Inferior parietal cortex (tissue), 1 donor: ENCODE measurements at regions not wholly inside any gene's neighbourhood (a gene's known extent, or its start where the extent isn't known, plus 50 kb on each side); places are given as distances from the start of the nearest gene placed in this dataset.
"Not testable (repeated sequence)": the region's sequence is repeated elsewhere in the genome, so short reads cannot be mapped to it uniquely, and the experiment has no call there.

Experiments used
- DNase-seq: peaks from one replicate; pipeline ENCODE4 v3.0.0-alpha.2; 2016; ENCODE audit errors: extremely low spot score

DNA sequence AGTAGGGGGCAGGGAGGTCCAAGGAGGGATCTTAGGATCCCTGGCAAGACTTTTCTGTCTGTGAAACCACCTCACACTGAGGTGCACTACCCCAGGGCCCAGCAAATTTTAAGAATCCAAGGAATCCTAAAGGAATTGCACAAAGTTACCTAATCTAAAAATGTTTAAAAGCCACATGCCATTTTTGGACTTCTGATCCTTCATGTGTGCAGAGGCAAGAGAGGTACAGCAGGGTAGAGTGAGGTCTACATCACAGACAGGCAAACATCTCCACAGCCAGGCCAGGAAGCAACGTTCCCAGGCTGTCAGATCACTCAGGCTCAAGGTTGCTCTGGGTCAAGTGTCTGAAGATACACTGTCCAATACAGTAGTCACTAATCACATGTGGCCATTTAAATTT lies 324.6 kb upstream of the DUSP10 start:
- no peak for DNase-seq

DNA sequence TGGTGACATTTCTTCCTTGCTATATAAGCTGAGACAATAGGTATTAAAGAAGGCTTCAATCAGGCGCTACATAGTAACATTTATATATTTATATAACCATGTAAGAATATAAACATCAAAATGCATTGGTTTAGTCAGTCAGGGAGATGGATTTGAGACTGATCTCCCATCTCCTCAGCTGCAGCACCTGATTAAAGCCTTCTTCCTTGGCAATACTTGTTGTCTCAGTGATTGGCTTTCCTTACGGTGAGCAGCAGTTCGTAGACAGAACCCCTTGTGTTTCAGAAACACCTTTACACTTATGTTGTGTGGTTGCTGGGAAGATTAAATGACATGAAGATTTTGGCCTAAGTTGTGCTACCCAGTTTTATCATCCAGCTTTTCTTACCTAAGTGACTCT lies 323.3 kb upstream of the DUSP10 start:
- DNase-seq, result no peak

GRCh38 chr1:222064388-222065211 lies 322.7 kb upstream of the DUSP10 start:
- DNase-seq, result no peak

- no peak for DNase-seq
These were observed 320.8 kb upstream of the DUSP10 start for GRCh38 chr1:222062640-222063039.

DNA sequence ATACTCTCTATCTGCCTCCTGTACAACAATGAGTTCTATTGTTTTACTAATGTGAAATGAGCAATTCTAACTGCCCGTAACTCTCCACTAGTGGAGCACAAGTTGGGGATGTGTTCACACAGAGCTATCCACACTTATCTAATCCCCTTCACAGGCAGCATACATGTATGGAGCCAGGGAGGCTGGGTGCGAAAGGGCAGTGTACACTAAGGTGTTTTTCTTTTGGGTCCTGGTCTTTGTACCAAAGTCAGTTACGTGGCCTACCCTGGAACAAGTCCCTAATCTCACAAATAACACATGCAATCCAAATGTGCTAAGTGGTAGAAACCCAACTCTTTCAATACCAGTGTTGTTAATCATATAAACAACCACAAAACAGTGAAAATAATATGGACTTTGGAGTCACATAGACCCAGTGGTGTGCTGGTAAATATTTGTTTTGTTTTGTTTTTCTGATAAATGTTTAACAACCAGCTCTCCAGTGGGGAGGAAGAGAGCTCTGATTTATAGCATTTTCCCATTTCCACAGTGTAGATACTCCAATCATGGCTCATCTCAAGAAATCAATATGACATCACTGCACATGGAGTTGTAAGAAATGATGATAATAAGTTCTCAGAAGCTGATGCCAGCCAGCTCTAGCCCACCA lies 319.9 kb upstream of the DUSP10 start:
- DNase-seq, result no peak

GRCh38 chr1:222060210-222060916 lies 318.5 kb upstream of the DUSP10 start:
- no peak for DNase-seq

- DNase-seq, result no peak
These were observed 316.4 kb upstream of the DUSP10 start for GRCh38 chr1:222058249-222058648.

- DNase-seq, result no peak
These were observed 315.3 kb upstream of the DUSP10 start for GRCh38 chr1:222057162-222057561.

GRCh38 chr1:222054416-222054815 lies 312.5 kb upstream of the DUSP10 start:
- DNase-seq, result no peak

DNA sequence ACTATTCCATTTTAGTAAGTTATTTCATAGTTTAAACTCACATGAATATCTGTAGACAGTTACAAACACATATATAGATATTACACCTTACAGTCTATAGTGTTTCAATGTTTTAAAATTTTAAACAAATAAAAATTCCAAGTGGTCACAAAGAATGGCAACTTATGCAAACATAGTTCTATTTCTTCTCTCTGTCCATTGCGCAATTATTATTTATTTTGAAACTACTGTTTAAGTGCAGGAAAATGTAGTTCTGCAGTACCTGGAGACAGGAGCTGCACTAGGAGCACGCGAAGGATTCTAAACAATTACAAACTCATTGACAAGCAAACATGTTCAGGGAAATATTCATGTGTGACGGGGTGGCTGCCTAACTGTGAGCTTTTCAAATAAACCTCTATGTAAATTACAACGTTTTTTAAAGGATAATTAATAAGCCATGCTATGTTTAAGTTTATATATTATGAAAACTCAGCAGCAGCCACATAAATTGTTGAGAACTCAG lies 312.0 kb upstream of the DUSP10 start:
- no peak for DNase-seq

DNA sequence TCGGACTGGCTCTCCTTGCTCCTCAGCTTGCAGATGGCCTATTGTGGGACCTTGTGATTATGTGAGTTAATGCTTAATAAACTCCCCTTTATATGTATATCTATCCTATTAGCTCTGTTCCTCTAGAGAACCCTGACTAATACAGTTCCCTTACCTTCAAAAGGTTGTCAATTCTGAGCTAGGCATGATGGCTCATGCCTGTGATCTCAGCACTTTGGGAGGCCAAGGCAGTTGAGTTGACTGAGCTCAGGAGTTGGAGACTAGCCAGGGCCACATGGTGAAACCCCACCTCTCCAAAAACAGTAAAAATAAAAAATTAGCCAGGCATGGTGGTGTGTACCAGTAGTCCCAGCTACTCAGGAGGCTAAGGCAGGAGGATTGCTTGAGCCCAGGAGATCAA lies 309.4 kb upstream of the DUSP10 start:
- DNase-seq, result not testable (repeated sequence)

GRCh38 chr1:222049661-222050060 lies 307.8 kb upstream of the DUSP10 start:
- DNase-seq, result not testable (repeated sequence)

DNA sequence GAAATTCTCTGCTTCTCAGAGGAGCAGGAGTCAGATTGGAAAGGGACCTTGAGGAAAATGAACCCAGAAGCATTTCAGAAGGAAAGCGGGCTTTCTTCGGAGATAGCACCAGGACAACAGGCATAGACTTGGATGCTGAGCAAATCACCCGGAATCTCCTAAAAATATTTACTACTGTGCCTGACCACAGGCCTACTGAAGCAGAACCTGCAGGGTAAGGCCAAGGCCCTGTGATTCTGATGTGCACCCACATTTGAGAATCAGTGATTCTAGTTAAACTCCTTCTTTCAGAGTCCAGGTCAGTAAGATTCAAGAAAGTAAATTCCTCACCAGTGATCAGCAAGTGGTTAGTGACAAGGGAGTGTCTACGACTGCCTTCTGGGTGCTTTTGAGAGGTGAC lies 307.3 kb upstream of the DUSP10 start:
- DNase-seq, result no peak

GRCh38 chr1:222048094-222048595 lies 306.3 kb upstream of the DUSP10 start:
- DNase-seq, result no peak

DNA sequence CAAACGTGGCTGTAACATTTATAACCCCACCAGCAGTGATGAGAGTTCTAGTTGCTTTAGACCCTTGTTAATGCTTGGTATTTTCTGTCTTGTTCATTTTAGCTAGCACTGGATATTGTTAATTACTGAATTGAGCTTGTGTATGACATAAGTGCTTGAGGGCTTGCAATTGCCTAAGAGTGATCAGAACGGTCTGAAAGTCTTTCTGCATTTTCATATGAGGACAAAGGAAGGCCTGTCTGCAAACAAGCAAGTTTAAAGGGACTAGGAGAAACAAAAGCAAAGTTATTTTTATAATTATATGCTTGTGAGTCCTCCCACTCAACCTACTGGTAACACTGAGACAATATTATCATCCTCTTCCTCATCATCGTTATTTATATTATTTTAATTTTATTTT lies 305.5 kb upstream of the DUSP10 start:
- no peak for DNase-seq

DNA sequence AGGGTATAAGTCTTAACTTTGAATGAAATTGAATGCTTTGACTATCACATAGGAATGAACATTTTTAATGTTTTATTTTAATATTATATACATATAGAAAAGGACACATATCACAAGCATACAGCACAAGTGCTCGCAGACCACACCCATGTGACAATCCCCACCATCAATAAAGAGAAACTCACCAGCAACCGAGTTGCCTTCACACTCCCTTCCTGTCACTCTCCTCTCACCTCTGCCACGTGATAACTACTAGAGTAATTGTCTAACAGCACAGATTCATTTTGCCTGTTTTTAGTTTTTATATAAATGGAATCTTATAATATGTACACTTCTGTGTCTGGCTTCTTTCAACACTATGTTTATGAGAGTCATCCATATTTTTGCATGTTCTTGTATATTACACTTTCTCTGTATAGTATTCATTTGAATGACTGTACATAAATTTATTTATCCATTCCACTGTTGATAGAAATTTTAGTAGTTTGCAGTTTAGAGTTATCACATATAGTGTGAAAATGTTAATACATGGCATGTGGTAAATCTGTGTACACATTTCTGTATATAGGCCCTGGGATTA lies 304.9 kb upstream of the DUSP10 start:
- no peak for DNase-seq

DNA sequence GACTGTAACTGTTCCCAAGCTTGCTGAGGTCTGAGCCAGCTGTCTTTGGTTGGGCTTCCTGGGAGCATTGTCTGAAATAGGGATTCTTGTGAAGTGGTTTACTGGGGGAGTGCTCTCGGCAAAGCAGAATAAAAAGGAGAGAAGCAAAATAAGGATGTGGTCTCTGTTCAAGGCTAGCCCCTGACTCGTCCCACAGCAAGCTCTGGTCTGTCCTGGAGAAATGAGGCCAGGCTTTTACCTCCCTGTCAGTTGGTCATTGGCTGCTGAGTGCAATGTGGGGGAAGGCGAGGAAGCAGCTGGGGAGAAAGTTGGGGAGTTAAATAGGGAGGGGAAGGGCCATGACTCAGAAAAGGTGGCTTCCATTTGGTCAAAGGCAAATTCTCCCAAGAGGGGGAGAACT lies 303.9 kb upstream of the DUSP10 start:
- no peak for DNase-seq

DNA sequence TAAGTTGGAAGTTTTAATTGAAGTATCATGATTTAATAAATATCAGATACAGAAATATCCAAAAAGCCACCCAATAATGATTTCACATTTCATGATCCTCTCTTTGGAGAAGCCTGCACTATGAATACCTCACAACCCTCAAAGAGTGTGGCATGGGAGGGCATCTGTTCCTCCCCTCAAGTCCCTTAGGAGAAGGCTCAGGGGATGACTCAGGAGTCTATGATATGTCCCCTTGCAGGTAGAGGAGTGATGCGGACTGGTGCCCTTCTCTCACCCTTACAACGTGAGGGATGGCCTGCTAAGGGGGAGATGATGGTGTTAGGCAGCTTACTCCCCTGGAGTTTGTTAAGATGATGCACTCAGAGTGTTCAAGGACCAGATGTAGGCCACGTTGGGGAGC lies 303.3 kb upstream of the DUSP10 start:
- no peak for DNase-seq

GRCh38 chr1:222043444-222044292 lies 301.8 kb upstream of the DUSP10 start:
- DNase-seq, result no peak

GRCh38 chr1:222042120-222042519 lies 300.2 kb upstream of the DUSP10 start:
- DNase-seq, result no peak

- DNase-seq, result no peak
These were observed 299.1 kb upstream of the DUSP10 start for GRCh38 chr1:222040955-222041354.
